DOHH2 (cell line): ENCODE measurements at regions not wholly inside any gene's neighbourhood (a gene's known extent, or its start where the extent isn't known, plus 50 kb on each side); places are given as distances from the start of the nearest gene placed in this dataset.

ENCODE experiments used
- H3F3A ChIP-seq: fragments of 200-600 bp; sonication (generic), shearing (Covaris generic); 2 replicates; pipeline ENCODE4 v1.6.0; 2016; ENCODE audit warnings: antibody characterized with exemption, mild to moderate bottlenecking; ENCODE audit not compliant: control insufficient read depth, insufficient read depth
- H3K27ac ChIP-seq: fragments of 200-600 bp; sonication (generic); 2 replicates; pipeline ENCODE4 v1.5.1; 2014; ENCODE audit warnings: low read depth, mild to moderate bottlenecking, low read length, moderate library complexity
- H3K27me3 ChIP-seq: fragments of 200-600 bp; sonication (generic); 2 replicates; pipeline ENCODE4 v1.6.1; 2014; ENCODE audit warnings: mild to moderate bottlenecking, low read length, mixed read lengths; ENCODE audit not compliant: control insufficient read depth
- H3K36me3 ChIP-seq: fragments of 200-600 bp; sonication (generic); 2 replicates; pipeline ENCODE4 v1.6.1; 2014; ENCODE audit warnings: mild to moderate bottlenecking, low read length, moderate library complexity, mixed read lengths; ENCODE audit not compliant: control insufficient read depth
- H3K4me1 ChIP-seq: fragments of 200-600 bp; sonication (generic); 2 replicates; pipeline ENCODE4 v1.6.1; 2014; ENCODE audit warnings: mild to moderate bottlenecking, low read length, mixed read lengths; ENCODE audit not compliant: control insufficient read depth
- H3K4me2 ChIP-seq: fragments of 200-600 bp; sonication (generic); 2 replicates; pipeline ENCODE4 v1.6.0; 2014; ENCODE audit warnings: mild to moderate bottlenecking, low read length, moderate library complexity
- H3K4me3 ChIP-seq: fragments of 200-600 bp; sonication (generic); 2 replicates; pipeline ENCODE4 v1.5.1; 2014; ENCODE audit warnings: mild to moderate bottlenecking, low read length, mixed read lengths
- H3K79me2 ChIP-seq: fragments of 200-600 bp; sonication (generic); 2 replicates; pipeline ENCODE4 v1.6.1; 2014; ENCODE audit warnings: mild to moderate bottlenecking, low read length, mixed read lengths; ENCODE audit not compliant: control insufficient read depth
- H3K9me2 ChIP-seq: fragments of 200-600 bp; sonication (generic); replicated peaks from 2 replicates; pipeline ENCODE4 v1.6.1; 2014; ENCODE audit warnings: mild to moderate bottlenecking, low read length, mixed read lengths; ENCODE audit not compliant: control insufficient read depth
- H3K9me3 ChIP-seq: fragments of 200-600 bp; sonication (generic); 2 replicates; pipeline ENCODE4 v1.6.1; 2014; ENCODE audit warnings: antibody characterized with exemption, low read length, mixed read lengths; ENCODE audit not compliant: control insufficient read depth, insufficient read depth
- H4K20me1 ChIP-seq: fragments of 200-600 bp; sonication (generic); 2 replicates; pipeline ENCODE4 v1.6.0; 2014; ENCODE audit warnings: low read depth, mild to moderate bottlenecking, antibody characterized with exemption, low read length, moderate library complexity; ENCODE audit not compliant: control insufficient read depth, insufficient read depth
- CTCF ChIP-seq: fragments of 200-600 bp; sonication (generic); IDR thresholded peaks from one replicate; pipeline ENCODE4 v1.5.1; 2014; ENCODE audit warnings: antibody characterized with exemption, mild to moderate bottlenecking, low read depth, low read length; ENCODE audit not compliant: poor library complexity, severe bottlenecking
- EZH2phosphoT487 ChIP-seq: fragments of 200-600 bp; sonication (generic); IDR thresholded peaks from 2 replicates; pipeline ENCODE4 v1.6.1; 2017; ENCODE audit warnings: borderline replicate concordance, mild to moderate bottlenecking, antibody characterized with exemption, low read length, moderate library complexity, mixed read lengths

GRCh38 chr3:22962244-22962643 is 240.9 kb upstream of the UBE2E2 start:
- H3K4me1 ChIP-seq, result no peaks in the 10 kb centered on the region
- H3K79me2 ChIP-seq, result no peaks in the 10 kb centered on the region
- H4K20me1 ChIP-seq, result no peaks in the 10 kb centered on the region
- no peaks in the 10 kb centered on the region for H3F3A ChIP-seq
- H3K4me3 ChIP-seq, result no peak overlapping the region
- no peaks in the 10 kb centered on the region for H3K9me3 ChIP-seq
- no peak overlapping the region for H3K4me2 ChIP-seq
- TF ChIP-seq EZH2phosphoT487 (no peak), CTCF (no peak)
- no peaks in the 10 kb centered on the region for H3K9me2 ChIP-seq
- no peaks in the 10 kb centered on the region for H3K36me3 ChIP-seq
- H3K27me3 ChIP-seq, result 0 out of 2 replicates have a peak, but pooled peaks cover 3% of the 10 kb centered on the region
- no peak overlapping the region for H3K27ac ChIP-seq

GRCh38 chr3:22966349-22966748 is 236.8 kb upstream of the UBE2E2 start:
- no peaks in the 10 kb centered on the region for H3F3A ChIP-seq
- H3K9me3 ChIP-seq, result no peaks in the 10 kb centered on the region
- H3K36me3 ChIP-seq, result no peaks in the 10 kb centered on the region
- H3K27me3 ChIP-seq, result no peaks in the 10 kb centered on the region
- no peaks in the 10 kb centered on the region for H3K79me2 ChIP-seq
- no peak overlapping the region for H3K4me2 ChIP-seq
- no peak for TF ChIP-seq EZH2phosphoT487
- no peak overlapping the region for H3K27ac ChIP-seq
- no peak overlapping the region for H3K4me3 ChIP-seq
- no peaks in the 10 kb centered on the region for H3K9me2 ChIP-seq
- no peaks in the 10 kb centered on the region for H4K20me1 ChIP-seq
- no peaks in the 10 kb centered on the region for H3K4me1 ChIP-seq

GRCh38 chr3:22969276-22969675 is 233.9 kb upstream of the UBE2E2 start:
- Histone ChIP-seq H3F3A (no peaks in the 10 kb centered on the region), H3K79me2 (no peaks in the 10 kb centered on the region), H3K9me3 (no peaks in the 10 kb centered on the region), H3K27me3 (no peaks in the 10 kb centered on the region), H3K36me3 (no peaks in the 10 kb centered on the region), H3K4me1 (no peaks in the 10 kb centered on the region), H3K27ac (no peak overlapping the region), H3K9me2 (no peaks in the 10 kb centered on the region), H4K20me1 (no peaks in the 10 kb centered on the region), H3K4me2 (no peak overlapping the region), H3K4me3 (no peak overlapping the region)
- no peak for TF ChIP-seq CTCF
- no peak for TF ChIP-seq EZH2phosphoT487

- H3K9me3 ChIP-seq, result no peaks in the 10 kb centered on the region
- no peaks in the 10 kb centered on the region for H4K20me1 ChIP-seq
- H3K4me1 ChIP-seq, result no peaks in the 10 kb centered on the region
- no peak for TF ChIP-seq CTCF
- TF ChIP-seq EZH2phosphoT487, result no peak
- H3K79me2 ChIP-seq, result no peaks in the 10 kb centered on the region
- no peak overlapping the region for H3K27ac ChIP-seq
- no peak overlapping the region for H3K4me2 ChIP-seq
- H3K36me3 ChIP-seq, result no peaks in the 10 kb centered on the region
- H3K9me2 ChIP-seq, result no peaks in the 10 kb centered on the region
- H3F3A ChIP-seq, result no peaks in the 10 kb centered on the region
- H3K4me3 ChIP-seq, result no peak overlapping the region
- H3K27me3 ChIP-seq, result no peaks in the 10 kb centered on the region
Observed at GRCh38 chr3:22971497-22971896, 231.6 kb upstream of the UBE2E2 start.
